H9 (cell line): ENCODE measurements at regions not wholly inside any gene's neighbourhood (a gene's known extent, or its start where the extent isn't known, plus 50 kb on each side); places are given as distances from the start of the nearest gene placed in this dataset.

ENCODE experiments used
- DNase-seq: peaks from one replicate; pipeline ENCODE4 v3.0.0-alpha.2; 2017
- H2AFZ ChIP-seq: one replicate; pipeline ENCODE4 v1.6.1; 2013; ENCODE audit warnings: mild to moderate bottlenecking, low read length, control low read depth, moderate library complexity
- H2AK5ac ChIP-seq: 2 replicates; pipeline ENCODE4 v1.6.1; 2013; ENCODE audit warnings: low read length, control low read depth, mixed read lengths; ENCODE audit not compliant: insufficient read length
- H2BK120ac ChIP-seq: one replicate; pipeline ENCODE4 v1.6.1; 2013; ENCODE audit warnings: low read depth, mild to moderate bottlenecking, low read length, control low read depth, inconsistent platforms; ENCODE audit not compliant: poor library complexity, severe bottlenecking
- H2BK12ac ChIP-seq: 2 replicates; pipeline ENCODE4 v1.6.1; 2013; ENCODE audit warnings: low read length, control low read depth, mixed read lengths, low read depth; ENCODE audit not compliant: insufficient read length
- H2BK15ac ChIP-seq: 2 replicates; pipeline ENCODE4 v1.6.1; 2013; ENCODE audit warnings: low read depth, low read length, control low read depth
- H2BK20ac ChIP-seq: one replicate; pipeline ENCODE4 v1.6.1; 2013; ENCODE audit warnings: low read depth, mild to moderate bottlenecking, low read length, control low read depth, inconsistent platforms; ENCODE audit not compliant: poor library complexity, severe bottlenecking
- H2BK5ac ChIP-seq: 2 replicates; pipeline ENCODE4 v1.6.1; 2013; ENCODE audit warnings: low read length, control low read depth, mixed read lengths; ENCODE audit not compliant: insufficient read length
- H3K14ac ChIP-seq: 2 replicates; pipeline ENCODE4 v1.6.1; 2013; ENCODE audit warnings: low read length, control low read depth; ENCODE audit not compliant: insufficient read depth
- H3K18ac ChIP-seq: 2 replicates; pipeline ENCODE4 v1.6.1; 2013; ENCODE audit warnings: low read depth, mild to moderate bottlenecking, mixed read lengths, low read length, control low read depth; ENCODE audit not compliant: insufficient read length
- H3K23ac ChIP-seq: 2 replicates; pipeline ENCODE4 v1.6.1; 2013; ENCODE audit warnings: low read length, control low read depth, mixed read lengths, low read depth; ENCODE audit not compliant: insufficient read length
- H3K23me2 ChIP-seq: 2 replicates; pipeline ENCODE4 v1.6.1; 2013; ENCODE audit warnings: low read depth, mild to moderate bottlenecking, mixed read lengths, low read length, control low read depth; ENCODE audit not compliant: insufficient read length, poor library complexity, severe bottlenecking
- H3K27ac ChIP-seq: 2 replicates; pipeline ENCODE4 v1.5.1; 2013; ENCODE audit warnings: low read length, control low read depth, mixed read lengths, low read depth; ENCODE audit not compliant: insufficient read length
- H3K27me3 ChIP-seq: 2 replicates; pipeline ENCODE4 v1.6.1; 2013; ENCODE audit warnings: low read length, control low read depth, inconsistent platforms; ENCODE audit not compliant: insufficient read depth
- H3K4ac ChIP-seq: 2 replicates; pipeline ENCODE4 v1.6.1; 2013; ENCODE audit warnings: low read depth, mild to moderate bottlenecking, control low read depth, inconsistent platforms, low read length, moderate library complexity
- H3K4me1 ChIP-seq: 2 replicates; pipeline ENCODE4 v1.6.1; 2013; ENCODE audit warnings: low read length, control low read depth, inconsistent platforms; ENCODE audit not compliant: insufficient read depth
- H3K4me2 ChIP-seq: 2 replicates; pipeline ENCODE4 v1.6.1; 2013; ENCODE audit warnings: low read length, control low read depth, mixed read lengths; ENCODE audit not compliant: insufficient read length, insufficient read depth
- H3K56ac ChIP-seq: 2 replicates; pipeline ENCODE4 v1.6.1; 2013; ENCODE audit warnings: low read depth, mild to moderate bottlenecking, mixed read lengths, low read length, control low read depth; ENCODE audit not compliant: insufficient read length
- H3K79me1 ChIP-seq: 2 replicates; pipeline ENCODE4 v1.6.1; 2013; ENCODE audit warnings: low read depth, mild to moderate bottlenecking, moderate library complexity, low read length, control low read depth, inconsistent platforms; ENCODE audit not compliant: insufficient read depth, poor library complexity, severe bottlenecking
- H3K79me2 ChIP-seq: 2 replicates; pipeline ENCODE4 v1.6.1; 2013; ENCODE audit warnings: low read length, control low read depth, inconsistent platforms; ENCODE audit not compliant: insufficient read depth
- H3K9ac ChIP-seq: 2 replicates; pipeline ENCODE4 v1.6.1; 2013; ENCODE audit warnings: low read length, control low read depth, mixed read lengths; ENCODE audit not compliant: insufficient read length; ENCODE audit errors: extremely low read depth
- H3K9me3 ChIP-seq: one replicate; pipeline ENCODE4 v1.6.1; 2013; ENCODE audit warnings: low read depth, low read length, inconsistent platforms; ENCODE audit not compliant: control insufficient read depth
- H3T11ph ChIP-seq: one replicate; pipeline ENCODE4 v1.6.1; 2013; ENCODE audit warnings: mild to moderate bottlenecking, low read length, control low read depth, inconsistent platforms
- H4K20me1 ChIP-seq: one replicate; pipeline ENCODE4 v1.6.1; 2013; ENCODE audit not compliant: control insufficient read depth, insufficient read length, insufficient read depth
- H4K5ac ChIP-seq: 2 replicates; pipeline ENCODE4 v1.6.1; 2013; ENCODE audit warnings: low read depth, mild to moderate bottlenecking, mixed read lengths, low read length, control low read depth; ENCODE audit not compliant: insufficient read length
- H4K8ac ChIP-seq: replicated peaks from 2 replicates; pipeline ENCODE4 v1.6.1; 2013; ENCODE audit warnings: low read length, control low read depth, mixed read lengths, low read depth; ENCODE audit not compliant: insufficient read length
- H4K91ac ChIP-seq: 2 replicates; pipeline ENCODE4 v1.6.1; 2013; ENCODE audit warnings: low read depth, mild to moderate bottlenecking, moderate library complexity, mixed read lengths, low read length, control low read depth; ENCODE audit not compliant: insufficient read length
- H3K27ac Mint-ChIP-seq, 3 experiments: 2 replicates in 2 of 3; 3 replicates in 1 of 3; pipeline ENCODE4 v1.8.0; 2020 to 2021; ENCODE audit warnings: mixed read lengths in 3 of 3, mild to moderate bottlenecking in 1 of 3, moderate library complexity in 1 of 3
- H3K27me3 Mint-ChIP-seq: 2 replicates; pipeline ENCODE4 v1.8.0; 2021; ENCODE audit warnings: low read depth, mild to moderate bottlenecking, moderate library complexity, mixed read lengths
- H3K36me3 Mint-ChIP-seq, 3 experiments: 2 replicates in 2 of 3; 3 replicates in 1 of 3; pipeline ENCODE4 v1.8.0; 2020 to 2021; ENCODE audit warnings: low read depth in 3 of 3, mixed read lengths in 3 of 3; ENCODE audit not compliant: insufficient read depth in 1 of 3
- H3K4me1 Mint-ChIP-seq, 2 experiments: 2 replicates each; pipeline ENCODE4 v1.8.0; 2020; ENCODE audit warnings: mixed read lengths in 2 of 2
- H3K4me3 Mint-ChIP-seq, 2 experiments: 2 replicates in 1 of 2; 3 replicates in 1 of 2; pipeline ENCODE4 v1.8.0; 2020 to 2021; ENCODE audit warnings: mild to moderate bottlenecking in 2 of 2, mixed read lengths in 2 of 2, moderate library complexity in 1 of 2
- H3K9me3 Mint-ChIP-seq, 2 experiments: 2 replicates in 1 of 2; 3 replicates in 1 of 2; pipeline ENCODE4 v1.8.0; 2020; ENCODE audit warnings: mild to moderate bottlenecking in 2 of 2, mixed read lengths in 2 of 2, moderate library complexity in 1 of 2
- WGBS: extraction: QIAGEN DNeasy Blood & Tissue Kit; methylation state at CpG from one replicate; pipeline ENCODE4 v1.1.7; 2013; ENCODE audit warnings: missing lambda C conversion rate, low lambda C conversion rate, mixed read lengths; ENCODE audit not compliant: insufficient read length; ENCODE audit errors: extremely low coverage; 5-methylcytosine and 5-hydroxymethylcytosine counted together
- TF ChIP-seq, protein P1 (sequence below): fragments of 200-600 bp; sonication (generic); conservative IDR thresholded peaks from 3 replicates; pipeline ENCODE4 v1.8.0; 2021; ENCODE audit warnings: antibody characterized with exemption, mild to moderate bottlenecking

- H3K27me3 Mint-ChIP-seq = no peaks in the 10 kb centered on the region; the same call in 1 of the 2 replicates
- Histone ChIP-seq H3K56ac (no peak overlapping the region), H3K79me2 (no peaks in the 10 kb centered on the region), H3K27ac (no peak overlapping the region), H3K4ac (no peak overlapping the region), H3K23me2 (no peaks in the 10 kb centered on the region), H3K4me2 (no peak overlapping the region), H3K14ac (no peak overlapping the region), H2AFZ (no peak overlapping the region), H2BK15ac (no peak overlapping the region), H2BK20ac (no peak overlapping the region), H3K23ac (no peak overlapping the region), H2AK5ac (no peak overlapping the region), H4K5ac (no peak overlapping the region), H3K9me3 (no peaks in the 10 kb centered on the region), H2BK5ac (no peak overlapping the region), H3K79me1 (no peaks in the 10 kb centered on the region), H4K20me1 (no peaks in the 10 kb centered on the region), H2BK120ac (no peak overlapping the region), H3K18ac (no peak overlapping the region), H3T11ph (no peak overlapping the region), H3K27me3 (no peaks in the 10 kb centered on the region), H4K91ac (no peak overlapping the region), H3K9ac (no peak overlapping the region), H4K8ac (no peak overlapping the region), H2BK12ac (no peak overlapping the region), H3K4me1 (no peaks in the 10 kb centered on the region)
- peaks cover 6% of the 10 kb centered on the region in 2 experiments; a peak in 2 of 5 replicates for H3K9me3 Mint-ChIP-seq
- WGBS = no CpG with 5 or more reads among the region's 2 CpGs
- no peak for DNase-seq
- no peaks in the 10 kb centered on the region for H3K4me1 Mint-ChIP-seq
- TF ChIP-seq, protein P1, sequence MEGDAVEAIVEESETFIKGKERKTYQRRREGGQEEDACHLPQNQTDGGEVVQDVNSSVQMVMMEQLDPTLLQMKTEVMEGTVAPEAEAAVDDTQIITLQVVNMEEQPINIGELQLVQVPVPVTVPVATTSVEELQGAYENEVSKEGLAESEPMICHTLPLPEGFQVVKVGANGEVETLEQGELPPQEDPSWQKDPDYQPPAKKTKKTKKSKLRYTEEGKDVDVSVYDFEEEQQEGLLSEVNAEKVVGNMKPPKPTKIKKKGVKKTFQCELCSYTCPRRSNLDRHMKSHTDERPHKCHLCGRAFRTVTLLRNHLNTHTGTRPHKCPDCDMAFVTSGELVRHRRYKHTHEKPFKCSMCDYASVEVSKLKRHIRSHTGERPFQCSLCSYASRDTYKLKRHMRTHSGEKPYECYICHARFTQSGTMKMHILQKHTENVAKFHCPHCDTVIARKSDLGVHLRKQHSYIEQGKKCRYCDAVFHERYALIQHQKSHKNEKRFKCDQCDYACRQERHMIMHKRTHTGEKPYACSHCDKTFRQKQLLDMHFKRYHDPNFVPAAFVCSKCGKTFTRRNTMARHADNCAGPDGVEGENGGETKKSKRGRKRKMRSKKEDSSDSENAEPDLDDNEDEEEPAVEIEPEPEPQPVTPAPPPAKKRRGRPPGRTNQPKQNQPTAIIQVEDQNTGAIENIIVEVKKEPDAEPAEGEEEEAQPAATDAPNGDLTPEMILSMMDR = no peak
- H3K27ac Mint-ChIP-seq = no peak overlapping the region
- no peak overlapping the region for H3K4me3 Mint-ChIP-seq
- H3K36me3 Mint-ChIP-seq = peaks cover 0 to 5% (median 2%) of the 10 kb centered on the region in 3 experiments; a peak in 3 of 7 replicates
These were observed 69.8 kb upstream of the PGR start for GRCh38 chr11:101199416-101199815.
